HUES64 (cell line): ENCODE measurements at regions not wholly inside any gene's neighbourhood (a gene's known extent, or its start where the extent isn't known, plus 50 kb on each side); places are given as distances from the start of the nearest gene placed in this dataset.
"Not testable (repeated sequence)": the region's sequence is repeated elsewhere in the genome, so short reads cannot be mapped to it uniquely, and the experiment has no call there.

Experiments
- H3K27ac ChIP-seq: 2 replicates; pipeline ENCODE4 v1.7.0; 2013; ENCODE audit warnings: low read depth, low read length, inconsistent platforms
- H3K27me3 ChIP-seq: 2 replicates; pipeline ENCODE4 v1.6.1; 2013; ENCODE audit warnings: mild to moderate bottlenecking, low read length; ENCODE audit not compliant: insufficient read depth
- H3K36me3 ChIP-seq: 2 replicates; pipeline ENCODE4 v1.6.1; 2013; ENCODE audit warnings: mild to moderate bottlenecking, low read length; ENCODE audit not compliant: insufficient read depth
- H3K4me1 ChIP-seq: 2 replicates; pipeline ENCODE4 v1.6.1; 2013; ENCODE audit warnings: mild to moderate bottlenecking, low read length, moderate library complexity; ENCODE audit not compliant: insufficient read depth
- H3K4me3 ChIP-seq: 2 replicates; pipeline ENCODE4 v1.5.1; 2013; ENCODE audit warnings: mild to moderate bottlenecking, low read length, moderate library complexity
- H3K9ac ChIP-seq: 2 replicates; pipeline ENCODE4 v1.6.1; 2013; ENCODE audit warnings: mild to moderate bottlenecking, low read depth, low read length
- H3K9me3 ChIP-seq: 2 replicates; pipeline ENCODE4 v1.6.1; 2013; ENCODE audit warnings: low read depth, low read length; ENCODE audit not compliant: insufficient read depth
- WGBS: fragments of 150-250, 120-280 bp; methylation state at CpG from one replicate; pipeline ENCODE4 v1.1.7; 2013; ENCODE audit warnings: missing lambda C conversion rate; 5-methylcytosine and 5-hydroxymethylcytosine counted together

DNA sequence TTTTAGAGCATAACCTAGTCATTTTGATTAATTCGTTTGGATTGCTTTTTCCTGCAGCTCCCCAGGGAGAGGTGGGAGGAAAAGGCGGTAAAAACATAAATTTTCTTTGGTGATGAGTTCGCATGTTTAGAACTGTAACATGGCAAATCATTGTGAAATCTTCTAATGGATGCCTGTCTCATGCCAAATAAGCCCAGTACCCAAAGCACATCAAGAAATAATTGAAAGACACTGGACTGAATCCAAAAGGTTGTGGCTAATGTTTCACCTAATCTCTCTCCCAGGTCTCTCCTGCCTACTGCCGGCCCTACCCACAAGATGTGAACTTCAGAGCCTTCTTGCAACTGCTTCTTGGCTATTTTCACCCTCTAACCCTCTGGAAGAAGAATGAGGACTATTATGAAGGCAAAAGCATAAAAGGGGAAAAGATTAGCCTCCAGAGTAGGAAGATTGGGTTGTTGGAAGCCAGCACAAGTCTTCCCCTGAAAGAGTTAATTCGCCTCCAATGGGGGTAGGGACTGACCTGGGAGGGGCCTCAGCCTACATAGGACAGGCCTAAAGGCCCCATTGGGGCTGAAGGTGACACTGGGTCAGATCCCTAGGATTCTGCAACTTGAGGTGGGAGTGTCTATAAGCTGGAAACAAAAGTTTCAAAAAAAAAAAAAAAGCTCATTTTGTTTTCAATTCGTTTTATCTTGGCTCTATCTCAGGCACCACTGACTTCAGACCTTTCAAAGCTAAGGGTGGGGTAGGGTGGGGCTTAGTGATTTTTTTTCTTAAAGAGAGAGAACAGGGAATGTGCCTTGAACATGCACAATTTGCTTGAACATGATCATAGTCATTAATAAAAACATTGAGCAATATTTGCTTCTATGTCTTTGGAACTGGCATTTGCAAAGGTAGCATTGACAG, 278.6 kb upstream of the KLF3 start:
- H3K4me3 ChIP-seq: no peak overlapping the region
- H3K27me3 ChIP-seq: no peaks in the 10 kb centered on the region
- peaks cover 11% of the 10 kb centered on the region for H3K4me1 ChIP-seq
- no peak overlapping the region for H3K9ac ChIP-seq
- no peak overlapping the region for H3K27ac ChIP-seq
- 84% methylated on average over 6 of the region's 6 CpGs for WGBS
- no peaks in the 10 kb centered on the region for H3K36me3 ChIP-seq
- peaks cover 10% of the 10 kb centered on the region; the same call in 1 of the 2 replicates for H3K9me3 ChIP-seq

DNA sequence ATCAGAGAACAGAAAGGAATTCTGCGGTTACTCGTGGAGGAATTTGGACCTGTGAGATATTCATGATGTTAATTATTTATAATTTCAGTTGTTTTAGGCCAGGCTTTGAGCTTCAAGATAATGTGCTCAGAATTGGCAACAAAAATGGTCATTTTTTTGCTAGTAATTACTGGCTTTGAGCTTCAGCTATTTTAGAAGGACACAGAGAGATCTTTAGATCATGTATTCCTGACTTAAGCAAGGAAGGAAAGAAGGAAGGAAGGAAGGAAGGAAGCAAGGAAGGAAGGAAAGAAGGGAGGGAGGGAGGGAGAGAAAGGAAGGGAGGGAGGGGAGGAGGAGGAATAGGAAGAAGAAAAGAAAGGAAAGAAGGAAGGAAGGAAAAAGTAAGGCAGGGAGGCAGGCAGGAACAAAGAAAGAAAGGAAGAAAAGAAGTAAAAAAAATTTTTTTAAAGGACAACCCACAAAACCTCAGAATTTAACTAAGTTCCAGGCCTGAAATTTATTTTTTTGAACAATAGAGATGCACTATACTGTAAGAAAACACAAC, 277.9 kb upstream of the KLF3 start:
- H3K27ac ChIP-seq: no peak overlapping the region
- peaks cover 16% of the 10 kb centered on the region; the same call in 1 of the 2 replicates for H3K9me3 ChIP-seq
- H3K4me3 ChIP-seq: no peak overlapping the region
- H3K4me1 ChIP-seq: peaks cover 11% of the 10 kb centered on the region
- WGBS: 86% methylated on average over 2 of the region's 2 CpGs
- H3K9ac ChIP-seq: no peak overlapping the region
- no peaks in the 10 kb centered on the region for H3K27me3 ChIP-seq
- H3K36me3 ChIP-seq: no peaks in the 10 kb centered on the region

DNA sequence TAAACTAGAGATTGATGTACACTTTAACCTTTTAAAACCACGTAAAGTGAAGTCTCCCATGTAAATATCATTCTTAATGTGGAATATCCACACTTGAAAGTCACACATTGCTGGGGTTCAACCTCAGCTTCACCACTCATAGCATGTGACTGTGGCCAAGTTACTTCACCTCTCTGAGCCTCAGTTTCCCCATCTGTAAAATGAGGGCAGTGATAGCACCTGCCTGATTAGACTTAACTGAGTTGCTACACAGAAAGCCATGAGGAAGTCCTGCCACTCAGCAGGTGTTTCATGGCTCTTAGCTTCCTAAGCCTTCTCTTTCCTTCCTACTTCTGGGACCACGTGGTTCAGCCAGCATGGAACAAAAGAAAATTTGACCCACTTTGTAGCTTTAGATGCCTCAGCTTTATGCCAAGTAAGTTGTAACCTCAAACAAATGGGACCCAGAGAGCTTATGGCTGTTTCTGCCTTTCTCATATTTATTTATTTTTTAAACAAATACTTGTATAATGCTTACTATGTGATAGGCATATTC, 277.3 kb upstream of the KLF3 start:
- H3K27ac ChIP-seq: no peak overlapping the region
- no peak overlapping the region for H3K4me3 ChIP-seq
- H3K27me3 ChIP-seq: no peaks in the 10 kb centered on the region
- peaks cover 18% of the 10 kb centered on the region for H3K9me3 ChIP-seq
- 91% methylated on average over 2 of the region's 2 CpGs for WGBS
- H3K4me1 ChIP-seq: peaks cover 11% of the 10 kb centered on the region
- no peak overlapping the region for H3K9ac ChIP-seq
- H3K36me3 ChIP-seq: no peaks in the 10 kb centered on the region

DNA sequence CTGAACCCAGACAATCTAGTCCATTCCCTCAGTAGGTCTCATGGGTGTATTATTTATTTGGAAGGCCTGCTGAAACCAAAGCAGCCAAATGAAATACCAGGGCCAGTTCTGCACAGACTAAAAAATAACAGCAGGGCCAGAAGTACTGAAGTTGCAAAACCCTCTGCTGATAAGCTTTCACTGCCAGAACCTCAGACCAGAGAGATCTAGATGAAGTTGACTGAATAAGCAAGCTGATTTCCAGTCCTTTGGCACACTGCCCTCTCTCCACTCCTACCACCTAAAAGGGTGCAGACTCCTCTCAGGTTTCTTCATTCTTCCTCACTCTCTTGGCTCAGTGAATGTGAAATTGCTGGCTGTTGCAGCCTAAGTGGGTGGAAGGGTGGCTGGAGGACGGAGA, 276.7 kb upstream of the KLF3 start:
- H3K9me3 ChIP-seq: peaks cover 24% of the 10 kb centered on the region
- WGBS: no CpG with 5 or more reads among the region's 1 CpG
- no peaks in the 10 kb centered on the region for H3K36me3 ChIP-seq
- H3K27ac ChIP-seq: no peak overlapping the region
- no peaks in the 10 kb centered on the region for H3K27me3 ChIP-seq
- peaks cover 11% of the 10 kb centered on the region for H3K4me1 ChIP-seq
- H3K4me3 ChIP-seq: no peak overlapping the region
- H3K9ac ChIP-seq: no peak overlapping the region

DNA sequence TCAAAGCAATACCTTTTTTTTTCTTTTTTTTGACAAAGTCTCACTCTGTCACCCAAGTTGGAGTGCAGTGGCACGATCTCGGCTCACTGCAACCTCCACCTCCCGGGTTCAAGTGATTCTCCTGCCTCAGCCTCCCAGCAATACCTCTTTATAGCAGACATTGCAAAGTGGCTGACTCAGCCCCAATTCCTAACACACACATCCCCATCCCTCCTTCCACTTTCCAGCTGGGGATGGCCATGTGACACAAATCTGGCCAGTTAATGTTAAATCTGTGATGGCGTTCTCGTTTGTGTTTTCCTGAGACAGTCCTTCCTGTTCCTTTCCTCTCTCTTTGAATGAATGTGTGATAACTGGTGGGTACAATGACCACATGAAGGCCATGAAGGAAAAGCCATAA, 276.2 kb upstream of the KLF3 start:
- H3K9me3 ChIP-seq: peaks cover 29% of the 10 kb centered on the region
- H3K27ac ChIP-seq: no peak overlapping the region
- 97% methylated on average over 5 of the region's 5 CpGs for WGBS
- peaks cover 11% of the 10 kb centered on the region for H3K4me1 ChIP-seq
- H3K4me3 ChIP-seq: no peak overlapping the region
- no peaks in the 10 kb centered on the region for H3K36me3 ChIP-seq
- H3K9ac ChIP-seq: no peak overlapping the region
- no peaks in the 10 kb centered on the region for H3K27me3 ChIP-seq

DNA sequence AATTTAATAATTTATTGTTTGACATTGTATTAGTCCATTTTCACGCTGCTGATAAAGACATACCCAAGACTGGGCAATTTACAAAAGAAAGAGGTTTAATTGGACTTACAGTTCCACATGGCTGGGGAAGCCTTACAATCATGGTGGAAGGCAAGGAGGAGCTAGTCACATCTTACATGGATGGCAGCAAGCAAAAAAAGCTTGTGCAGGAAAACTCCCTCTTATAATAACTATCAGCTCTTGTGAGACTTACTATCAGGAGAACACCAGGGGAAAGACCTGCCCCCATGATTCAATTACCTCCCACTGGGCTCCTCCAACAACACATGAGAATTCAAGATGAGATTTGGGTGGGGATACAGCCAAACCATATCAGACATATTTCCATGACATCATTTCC, 275.1 kb upstream of the KLF3 start:
- H3K9ac ChIP-seq, H3K27me3 ChIP-seq, H3K27ac ChIP-seq, H3K36me3 ChIP-seq, H3K4me3 ChIP-seq: not testable (repeated sequence)
- WGBS: 75% methylated on average over 1 of the region's 1 CpG
- H3K9me3 ChIP-seq: peaks cover 36% of the 10 kb centered on the region
- H3K4me1 ChIP-seq: peaks cover 11% of the 10 kb centered on the region

DNA sequence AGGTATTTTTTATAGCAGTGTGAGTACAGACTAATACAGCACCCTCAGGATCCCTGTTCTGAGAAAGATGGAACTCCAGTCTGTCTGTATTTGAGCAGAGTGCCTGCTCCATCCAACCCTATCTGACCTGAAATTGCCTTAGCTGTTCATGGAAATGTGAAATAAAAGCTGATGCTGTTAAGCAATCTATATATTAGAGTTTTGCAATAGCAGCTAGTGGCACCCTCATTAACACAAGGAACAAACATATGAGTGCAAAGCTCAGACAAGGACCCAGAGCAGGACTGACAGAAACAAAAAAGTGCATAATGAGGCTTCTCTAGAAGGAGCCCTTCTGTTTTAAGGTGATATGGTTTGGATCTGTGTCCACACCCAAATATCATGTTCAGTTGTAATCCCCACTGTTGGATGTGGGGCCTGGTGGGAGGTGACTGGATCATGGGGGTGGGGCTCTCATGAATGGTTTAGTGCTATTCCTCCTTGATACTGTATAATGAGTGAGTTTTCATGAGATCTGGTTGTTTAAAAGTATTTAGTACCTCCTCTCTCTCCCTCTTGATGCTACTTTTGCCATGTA, 272.9 kb upstream of the KLF3 start:
- no peaks in the 10 kb centered on the region for H3K36me3 ChIP-seq
- H3K9ac ChIP-seq: no peak overlapping the region
- no peak overlapping the region for H3K4me3 ChIP-seq
- no peaks in the 10 kb centered on the region for H3K4me1 ChIP-seq
- no peaks in the 10 kb centered on the region for H3K27me3 ChIP-seq
- no peak overlapping the region for H3K27ac ChIP-seq
- H3K9me3 ChIP-seq: peaks cover 36% of the 10 kb centered on the region

DNA sequence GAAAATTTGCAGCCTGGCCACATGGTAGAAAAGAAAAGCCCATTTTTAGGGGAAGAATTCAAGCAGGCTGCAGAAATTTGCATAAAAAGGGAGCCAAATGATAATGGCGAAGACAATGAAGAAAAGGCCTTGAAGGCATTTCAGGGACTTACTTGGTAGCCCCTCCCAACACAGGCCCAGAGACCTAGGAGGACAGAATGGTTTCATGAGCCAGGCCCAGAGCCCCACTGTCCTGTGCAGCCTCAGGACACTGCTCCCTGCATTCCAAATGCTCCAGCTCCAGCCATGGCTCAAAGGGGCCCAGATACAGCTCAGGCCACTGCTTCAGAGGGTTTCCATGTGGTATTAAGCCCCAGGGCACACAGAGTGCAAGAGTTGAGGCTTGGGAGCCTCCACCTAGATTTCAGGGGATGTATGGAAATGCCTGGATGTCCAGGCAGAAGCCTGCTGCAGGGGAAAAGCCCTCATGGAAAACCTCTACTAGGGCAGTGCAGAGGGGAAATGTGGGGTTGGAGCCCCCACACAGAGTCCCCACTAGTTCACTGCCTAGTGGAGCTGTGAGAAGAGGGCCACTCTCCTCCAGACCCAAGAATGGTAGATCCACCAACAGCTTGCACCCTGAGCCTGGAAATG, 271.7 kb upstream of the KLF3 start:
- Histone ChIP-seq H3K4me1 (no peaks in the 10 kb centered on the region; the same call in 1 of the 2 replicates), H3K27me3 (no peaks in the 10 kb centered on the region), H3K4me3 (no peak overlapping the region), H3K27ac (no peak overlapping the region), H3K9me3 (peaks cover 36% of the 10 kb centered on the region), H3K9ac (no peak overlapping the region), H3K36me3 (no peaks in the 10 kb centered on the region)
- WGBS: 91% methylated on average over 1 of the region's 1 CpG

DNA sequence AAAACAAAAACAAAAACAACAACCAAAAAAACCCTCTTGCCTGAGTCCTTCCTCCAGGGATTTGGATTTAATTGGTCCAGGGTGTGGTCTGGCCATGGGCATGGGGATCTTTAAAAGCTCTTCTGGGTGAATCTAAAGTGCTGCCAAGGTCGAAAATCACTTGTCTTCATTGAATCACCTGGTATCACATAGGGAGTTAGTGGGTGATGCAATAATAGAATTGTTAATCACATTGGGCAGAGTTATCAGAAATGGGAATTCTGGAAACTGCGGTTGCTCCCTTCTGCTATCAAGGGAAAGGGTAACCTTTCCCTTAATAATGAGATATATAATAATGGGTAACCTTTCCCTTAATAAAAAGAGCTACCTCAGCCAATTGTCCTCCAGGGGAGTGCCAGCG, 267.9 kb upstream of the KLF3 start:
- Histone ChIP-seq H3K9me3 (peaks cover 25% of the 10 kb centered on the region), H3K4me1 (no peaks in the 10 kb centered on the region; the same call in 1 of the 2 replicates), H3K9ac (no peak overlapping the region), H3K36me3 (no peaks in the 10 kb centered on the region), H3K27me3 (no peaks in the 10 kb centered on the region), H3K27ac (no peak overlapping the region), H3K4me3 (no peak overlapping the region)
- 94% methylated on average over 3 of the region's 3 CpGs for WGBS

DNA sequence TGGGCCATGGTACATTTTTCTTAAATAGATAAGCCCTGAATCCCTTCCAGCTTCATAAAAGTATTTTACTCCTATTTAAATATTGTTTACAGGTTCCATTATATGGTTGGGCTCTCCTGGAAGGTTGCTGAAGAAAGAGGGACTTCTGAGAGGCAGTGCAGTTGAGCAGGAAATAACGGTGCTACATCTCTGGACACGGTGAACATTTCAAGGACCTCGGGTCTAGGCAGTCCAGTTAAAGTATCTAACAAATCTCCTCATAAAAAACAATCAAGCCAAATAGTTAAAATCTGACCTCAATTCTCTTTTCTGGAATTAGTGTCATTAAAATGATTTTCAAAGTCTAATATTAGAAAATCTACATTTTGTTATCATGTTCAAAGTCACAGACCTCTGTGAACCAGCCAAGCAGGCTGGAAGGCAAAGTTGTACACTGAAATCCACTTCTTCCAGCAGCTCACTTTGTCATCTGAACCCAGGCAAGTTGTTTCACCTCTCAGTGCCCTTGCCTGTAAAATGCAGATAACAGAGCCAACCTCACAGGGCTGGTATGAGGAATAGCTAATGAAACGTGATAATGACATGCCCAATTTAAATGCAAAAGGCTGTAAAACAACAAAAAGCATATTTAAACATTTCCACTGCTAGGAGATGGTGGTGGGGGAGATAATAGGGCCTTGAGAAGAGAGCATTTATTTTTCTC, 267.0 kb upstream of the KLF3 start:
- WGBS: 87% methylated on average over 4 of the region's 4 CpGs
- Histone ChIP-seq H3K9me3 (peaks cover 21% of the 10 kb centered on the region), H3K27ac (no peak overlapping the region), H3K4me1 (no peaks in the 10 kb centered on the region; the same call in 1 of the 2 replicates), H3K27me3 (no peaks in the 10 kb centered on the region), H3K36me3 (no peaks in the 10 kb centered on the region), H3K4me3 (no peak overlapping the region), H3K9ac (no peak overlapping the region)
